Stimulated activated CD4-positive, alpha-beta T cell treated with anti-CD3 and anti-CD28 coated beads, TNF-alpha, amount 100 ng/mL, for 48 hours (primary cell): ENCODE measurements at regions not wholly inside any gene's neighbourhood (a gene's known extent, or its start where the extent isn't known, plus 50 kb on each side); places are given as distances from the start of the nearest gene placed in this dataset.
"Not testable (repeated sequence)": the region's sequence is repeated elsewhere in the genome, so short reads cannot be mapped to it uniquely, and the experiment has no call there.

Experiments
- DNase-seq, 3 donors: peaks; one replicate each; pipeline ENCODE4 v3.0.0-alpha.2; 2020; ENCODE audit warnings: low read depth in 3 of 3

DNA sequence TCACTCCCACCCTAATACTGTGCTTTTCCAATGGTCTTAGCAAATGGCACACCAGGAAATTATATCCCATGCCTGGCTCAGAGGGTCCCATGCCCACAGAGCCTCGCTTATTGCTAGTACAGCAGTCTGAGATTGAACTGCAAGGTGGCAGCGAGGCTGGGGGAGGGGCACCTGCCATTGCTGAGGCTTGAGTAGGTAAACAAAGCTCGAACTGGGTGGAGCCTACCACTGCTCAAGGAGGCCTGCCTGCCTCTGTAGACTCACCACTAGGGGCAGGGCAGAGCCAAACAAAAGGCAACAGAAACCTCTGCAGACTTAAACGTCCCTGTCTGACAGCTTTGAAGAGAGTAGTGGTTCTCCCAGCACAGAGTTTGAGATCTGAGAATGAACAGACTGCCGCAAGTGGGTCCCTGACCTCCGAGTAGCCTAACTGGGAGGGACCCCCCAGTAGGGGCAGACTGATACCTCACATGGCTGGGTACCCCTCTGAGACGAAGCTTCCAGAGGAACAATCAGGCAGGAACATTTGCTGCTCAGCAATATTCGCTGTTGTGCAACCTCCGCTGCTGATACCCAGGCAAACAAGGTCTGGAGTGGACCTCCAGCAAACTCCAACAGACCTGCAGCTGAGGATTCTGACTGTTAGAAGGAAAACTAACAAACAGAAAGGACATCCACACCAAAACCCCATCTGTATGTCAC, 150.7 kb upstream of the FOXA2 start:
- DNase-seq = not testable (repeated sequence)

DNA sequence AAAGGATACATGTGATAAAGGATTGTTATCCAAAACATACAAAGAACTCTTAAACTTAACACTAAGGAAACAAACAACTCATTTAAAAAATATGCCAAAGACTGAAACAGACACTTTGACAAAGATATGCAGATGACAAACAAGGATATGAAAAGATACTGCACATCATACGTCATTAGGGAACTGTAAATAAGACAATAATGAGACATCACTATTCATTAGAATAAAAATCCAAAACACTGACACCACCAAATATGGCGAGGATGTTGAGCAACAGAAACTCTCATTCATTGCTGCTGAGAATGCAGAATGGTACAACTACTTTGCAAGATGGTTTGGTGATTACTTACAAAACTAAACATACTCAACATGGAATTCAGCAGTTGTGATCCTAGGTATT, 156.5 kb upstream of the FOXA2 start:
- no peak for DNase-seq

DNA sequence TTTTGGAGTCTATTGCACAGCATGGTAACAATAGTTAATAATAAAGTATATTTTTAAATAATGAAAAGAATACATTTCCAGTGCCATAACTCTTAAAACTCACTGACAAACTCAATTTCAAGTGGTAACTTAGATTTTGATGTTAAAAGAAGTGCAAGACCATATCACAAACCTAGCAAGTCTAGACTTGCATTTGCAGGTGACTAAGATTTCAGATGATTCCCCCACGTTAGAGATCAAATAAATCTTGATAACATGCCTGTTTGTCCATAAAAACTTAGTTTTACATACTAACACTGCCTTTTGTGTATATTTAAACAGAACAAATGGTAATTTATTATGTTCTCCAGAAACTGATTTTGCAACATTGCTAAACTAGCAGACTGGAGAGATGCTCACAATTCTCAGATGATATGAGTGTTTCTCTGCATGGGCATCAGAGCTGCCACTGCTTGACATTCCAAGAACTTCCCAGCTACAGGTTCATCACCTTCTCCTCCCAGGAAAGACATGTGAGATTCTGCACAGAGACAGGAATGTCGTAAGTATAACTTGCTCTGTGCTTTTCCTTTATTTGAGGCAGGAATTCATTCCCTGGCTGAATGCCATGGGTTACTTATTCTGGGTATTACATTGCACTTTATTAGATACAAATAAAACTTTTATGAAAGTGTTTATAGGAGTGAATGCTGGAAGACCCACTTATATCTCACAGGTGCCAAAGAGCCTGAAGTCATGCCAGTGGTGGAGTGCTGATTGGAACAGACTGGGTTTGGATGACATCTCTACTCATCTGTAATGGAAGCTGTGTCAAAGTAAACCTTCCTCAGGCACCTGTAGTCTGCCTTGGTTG, 160.2 kb upstream of the FOXA2 start:
- DNase-seq = no peak

DNA sequence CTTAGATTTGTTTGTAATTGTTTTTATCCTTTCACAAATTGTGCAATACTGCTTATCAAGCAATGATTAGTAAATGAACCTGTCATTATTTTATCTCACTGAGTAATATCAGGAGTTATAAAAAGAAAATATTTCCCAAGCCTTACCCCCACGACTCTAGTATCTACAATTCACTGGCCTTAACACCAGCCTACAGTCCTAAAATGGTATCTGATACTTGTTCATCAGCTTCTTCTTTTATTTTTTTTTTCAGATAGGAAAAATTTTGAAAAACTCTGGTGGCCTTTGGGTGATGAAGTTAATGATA, 160.8 kb upstream of the FOXA2 start:
- no peak for DNase-seq

DNA sequence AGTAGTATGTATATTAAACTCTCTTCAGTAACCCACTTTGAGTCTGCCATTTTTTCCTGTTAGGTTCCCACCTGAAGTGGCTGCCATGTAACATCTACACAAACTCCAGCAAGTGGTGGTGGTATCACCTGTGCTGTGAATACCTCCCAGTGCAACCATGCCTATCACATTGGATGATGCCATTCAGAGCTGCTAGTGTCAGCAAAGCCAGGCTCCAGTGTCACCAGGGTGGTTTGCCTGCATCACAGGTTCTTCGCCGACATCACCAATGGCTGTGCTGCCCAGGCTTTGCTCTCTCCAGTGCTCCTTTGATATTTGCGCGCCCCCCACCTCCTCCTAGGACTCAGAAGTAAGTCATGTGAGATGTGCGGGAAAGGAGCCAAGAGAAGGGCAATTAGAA, 162.6 kb upstream of the FOXA2 start:
- DNase-seq = no peak

DNA sequence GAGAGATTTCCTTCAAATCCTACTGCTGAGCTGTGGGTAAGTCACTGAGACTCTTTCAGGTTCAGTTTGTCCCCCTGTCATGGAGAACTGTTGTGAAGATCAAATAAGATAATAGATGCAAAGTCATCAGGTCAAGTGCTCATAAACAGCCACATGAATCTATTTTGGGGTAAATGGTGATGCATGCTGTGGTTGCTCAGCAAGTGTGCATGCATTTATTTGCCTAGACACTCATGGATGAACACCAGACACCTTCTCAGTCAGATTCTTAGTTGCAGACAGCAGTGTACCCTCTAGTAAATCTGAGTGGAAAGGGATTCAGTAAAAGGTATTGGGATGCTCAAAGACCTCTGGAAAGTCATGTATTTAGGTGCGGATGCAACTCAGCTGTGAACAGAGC, 168.0 kb upstream of the FOXA2 start:
- DNase-seq = no peak

DNA sequence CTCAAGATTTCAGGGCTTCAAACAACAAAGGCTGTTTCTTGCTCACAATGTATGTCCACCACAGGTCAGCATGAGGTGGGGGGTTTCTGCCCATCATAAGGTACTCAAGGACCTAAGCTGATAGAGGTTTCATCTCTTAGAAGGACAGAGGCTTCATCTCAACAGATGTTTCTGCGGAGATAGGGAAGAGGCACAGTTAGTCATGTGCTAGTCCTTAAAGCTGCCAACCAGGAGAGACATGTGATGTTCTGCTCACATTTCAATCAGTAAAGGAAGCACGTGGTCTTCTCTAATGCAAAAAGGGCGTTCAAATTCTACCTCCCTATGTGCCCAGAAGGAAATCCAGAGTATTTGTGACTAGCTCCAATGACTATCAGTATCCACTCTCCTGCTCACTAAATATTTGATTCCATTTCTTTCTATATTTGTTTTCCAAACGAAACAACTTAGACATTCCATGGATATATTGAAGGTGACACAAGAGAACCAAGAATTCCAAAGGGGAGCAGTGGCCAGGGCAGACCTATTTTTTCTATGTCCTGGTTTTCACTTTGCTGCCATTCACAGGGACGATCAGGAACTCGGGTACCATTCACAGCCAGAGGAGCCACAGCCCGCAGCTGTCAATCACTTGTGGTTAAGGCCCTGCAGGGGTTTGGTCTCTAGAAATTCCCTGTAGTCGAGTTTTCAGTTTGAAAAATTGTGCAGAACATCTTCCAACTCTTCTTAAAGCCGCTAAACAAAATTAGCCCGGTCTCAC, 173.2 kb upstream of the FOXA2 start:
- no peak for DNase-seq

DNA sequence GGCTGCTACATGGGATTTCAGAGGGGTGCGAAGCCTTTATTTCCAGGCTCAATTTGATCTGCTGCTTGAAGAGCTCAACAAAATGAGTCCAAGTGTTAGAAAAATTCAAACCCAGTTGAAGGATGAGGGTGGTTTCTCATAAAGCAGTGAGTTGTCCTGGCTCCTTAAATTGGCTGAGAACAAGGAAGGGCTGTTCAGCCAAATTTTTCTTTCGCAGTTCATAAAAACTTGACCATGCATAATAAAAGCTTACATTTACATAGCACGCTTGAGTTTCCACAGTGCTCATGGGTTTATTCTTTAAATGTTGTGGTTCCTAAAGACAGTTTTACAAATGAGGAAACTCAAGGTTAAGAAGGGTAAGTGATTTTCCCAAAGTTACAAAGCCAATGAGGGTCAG, 174.4 kb upstream of the FOXA2 start:
- DNase-seq = no peak

DNA sequence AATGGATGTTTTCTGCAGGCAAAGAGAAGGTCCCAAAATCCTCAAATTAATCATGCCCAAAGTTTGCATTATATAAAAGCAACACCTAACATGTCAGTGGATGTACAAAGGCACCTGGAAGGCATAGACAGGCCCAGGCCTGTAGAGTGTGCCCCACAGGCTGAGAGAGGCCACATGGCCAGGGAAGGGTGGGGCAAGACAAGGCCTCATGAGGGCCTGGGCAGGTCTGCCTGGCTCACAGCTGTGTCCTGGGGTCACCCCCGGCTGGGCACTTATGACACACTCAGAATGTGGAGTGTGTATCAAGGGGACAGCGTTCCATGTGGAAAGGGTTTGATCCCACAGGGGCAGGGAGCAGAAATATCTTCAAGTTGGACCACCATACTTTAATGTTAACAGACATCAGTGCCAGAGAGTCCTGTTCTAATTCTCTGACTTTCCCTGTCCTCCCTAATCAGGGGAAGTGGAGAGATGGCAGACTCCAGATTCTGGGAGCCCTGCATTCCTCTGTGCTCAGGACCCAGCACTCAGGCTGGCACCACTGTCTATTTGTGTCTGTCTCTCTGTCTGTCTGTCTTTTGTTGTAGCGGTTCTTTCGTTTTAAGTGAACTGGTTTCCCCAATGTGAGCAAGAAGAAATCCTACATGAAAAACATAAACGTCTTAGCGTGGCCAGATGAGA, 178.3 kb upstream of the FOXA2 start:
- no peak for DNase-seq

DNA sequence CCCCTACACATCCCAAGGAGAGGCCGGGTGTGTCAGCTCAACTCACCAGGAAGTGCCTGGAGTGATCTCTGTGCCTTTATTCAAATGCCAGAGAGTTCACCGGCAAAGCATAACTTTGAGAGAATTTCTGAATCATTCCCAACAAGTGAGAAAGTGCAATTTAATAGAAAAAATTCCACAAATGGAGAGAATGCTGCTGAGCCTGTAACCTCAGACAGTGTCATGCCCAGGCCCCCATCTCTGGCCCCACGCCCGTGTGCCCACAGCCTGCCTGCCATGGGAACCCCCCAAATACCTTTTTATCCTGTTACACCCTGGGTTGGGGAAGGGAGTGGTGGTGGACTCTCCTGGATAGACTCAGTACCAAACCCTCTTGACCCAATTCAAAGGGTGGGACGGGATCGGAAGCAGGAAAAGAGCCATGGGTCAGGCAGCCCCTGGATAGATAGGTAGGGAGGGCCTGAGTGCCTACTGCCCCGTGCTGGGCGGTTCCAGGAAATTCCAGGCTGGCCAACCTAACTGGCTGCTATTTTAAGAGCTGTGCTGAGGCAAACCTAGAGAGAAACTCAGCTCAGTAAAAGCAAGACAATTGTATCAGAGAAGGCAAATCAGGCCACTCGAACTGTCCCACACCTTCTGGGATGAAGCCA, 179.0 kb upstream of the FOXA2 start:
- DNase-seq = no peak

DNA sequence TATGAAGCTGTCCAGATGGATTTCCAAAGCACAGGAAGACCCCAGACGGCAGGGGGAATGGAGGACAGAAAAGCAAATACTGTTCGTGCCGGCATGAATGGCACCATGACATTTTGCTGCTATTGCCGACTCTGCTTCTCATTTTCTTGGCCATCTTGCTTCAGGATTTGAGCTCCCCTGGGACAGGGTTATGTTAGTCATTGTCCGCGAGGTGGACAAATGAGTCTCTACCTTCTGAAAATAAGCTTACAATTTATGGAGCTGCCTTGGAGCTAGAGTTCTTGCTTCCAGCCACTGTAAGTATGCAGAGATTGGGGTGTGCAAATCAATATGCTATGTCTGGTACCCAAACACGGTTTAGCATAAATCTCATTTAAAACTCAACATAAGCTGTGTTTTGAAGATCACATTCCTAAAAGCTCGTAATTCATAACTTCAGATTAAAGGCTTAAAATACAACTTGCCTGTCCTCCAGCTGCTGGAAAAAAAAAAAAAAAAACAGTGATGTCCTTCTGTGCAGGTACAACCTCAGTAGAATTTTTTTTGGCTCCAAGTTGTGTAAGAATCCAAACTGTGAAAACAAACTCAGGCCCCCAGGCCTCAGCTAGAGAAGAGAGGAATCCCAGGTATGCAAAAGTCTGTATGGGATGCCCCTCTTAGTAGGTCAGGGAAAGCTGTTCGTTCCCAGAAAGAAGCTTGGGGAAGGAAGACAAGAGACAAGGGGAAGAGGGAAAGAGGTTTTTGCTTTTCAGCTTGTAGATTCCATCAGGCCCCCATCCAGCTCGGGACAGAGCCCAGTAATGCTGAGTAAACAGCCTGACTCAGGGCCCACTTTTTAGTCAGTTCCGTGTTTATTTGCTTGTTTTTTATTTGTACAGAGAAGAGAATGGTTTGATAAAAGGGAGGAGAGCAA, 184.2 kb upstream of the FOXA2 start:
- no peak for DNase-seq

DNA sequence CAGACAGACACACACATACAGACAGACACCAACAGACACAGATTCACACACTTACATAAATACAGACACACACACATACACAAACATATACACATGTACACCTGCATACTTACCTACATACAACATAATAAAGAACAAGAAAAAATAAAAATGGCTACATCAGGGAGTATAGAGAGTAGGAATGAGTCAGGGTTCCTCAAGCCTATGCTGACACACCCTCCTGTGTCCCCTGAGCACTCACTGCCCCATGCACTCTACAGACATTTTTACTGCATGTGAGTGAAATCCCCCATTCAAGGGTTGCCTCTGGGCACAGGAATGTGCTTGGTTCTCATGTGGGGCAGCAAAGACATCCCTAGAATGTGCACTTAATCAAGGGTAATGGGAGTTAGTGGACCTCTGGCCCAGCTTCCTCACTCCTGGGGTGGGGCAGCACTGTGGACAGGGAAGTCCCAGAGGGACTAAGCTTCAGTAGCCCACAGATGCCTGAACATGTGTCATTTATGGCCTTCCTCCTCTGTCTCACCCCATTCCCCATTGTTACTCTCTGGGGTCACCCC, 185.9 kb upstream of the FOXA2 start:
- DNase-seq = no peak

DNA sequence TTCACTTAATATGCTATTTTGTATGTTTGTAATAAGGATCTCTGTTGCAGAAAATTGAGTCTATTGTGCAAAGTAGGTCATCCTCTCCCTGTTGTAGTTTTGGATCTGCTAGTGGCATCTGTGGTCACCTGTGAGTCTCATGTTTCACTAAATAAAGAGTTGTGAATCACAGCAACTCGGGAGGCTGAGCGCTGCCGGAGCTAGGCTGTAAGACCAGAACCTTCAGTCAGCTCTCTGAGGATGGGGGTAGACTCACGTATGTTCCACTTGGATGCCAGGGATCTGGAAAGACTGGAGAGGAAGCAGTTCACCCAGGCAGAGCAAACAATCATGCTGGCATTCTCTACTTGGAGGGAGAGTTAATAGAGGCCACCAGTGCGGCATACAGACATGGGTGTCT, 187.3 kb upstream of the FOXA2 start:
- no peak for DNase-seq

DNA sequence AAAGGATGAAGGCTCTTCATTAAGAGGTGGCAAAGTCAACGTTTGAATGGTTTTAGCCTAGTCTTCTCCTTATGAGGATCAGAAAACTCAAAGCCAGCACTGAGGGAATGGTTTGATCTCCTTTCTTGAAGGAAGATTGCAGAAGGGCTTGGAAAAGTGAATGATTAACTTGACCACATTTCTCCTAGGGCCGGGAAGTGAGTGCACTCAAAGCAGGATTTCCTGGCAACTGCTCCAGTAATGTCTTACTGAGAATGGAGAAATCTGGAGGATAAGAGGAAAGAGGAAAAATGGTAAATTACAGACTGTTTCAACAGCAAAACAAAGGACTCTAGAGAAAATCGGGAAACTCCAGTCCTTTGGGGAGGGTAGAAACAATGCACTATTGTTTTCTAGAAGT, 189.0 kb upstream of the FOXA2 start:
- DNase-seq = no peak

DNA sequence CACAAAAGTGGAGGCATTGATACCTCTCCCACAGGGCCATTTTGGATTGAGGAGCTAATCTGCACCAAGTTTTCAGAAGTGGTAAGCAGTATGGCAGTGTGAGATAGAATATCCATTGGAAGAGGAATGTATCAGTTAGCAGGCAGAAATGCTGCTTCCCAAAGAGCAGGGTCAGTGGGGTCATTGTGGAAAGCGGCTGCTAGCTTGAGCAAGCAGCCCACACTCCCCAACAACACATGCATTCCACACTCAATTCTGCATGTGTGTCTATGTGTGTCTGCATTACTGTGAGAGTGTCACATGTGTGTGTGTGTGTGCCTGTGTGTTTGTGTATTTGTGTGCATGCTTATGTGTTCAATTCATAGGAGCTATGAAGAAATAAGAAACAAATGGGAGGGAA, 190.9 kb upstream of the FOXA2 start:
- no peak for DNase-seq

DNA sequence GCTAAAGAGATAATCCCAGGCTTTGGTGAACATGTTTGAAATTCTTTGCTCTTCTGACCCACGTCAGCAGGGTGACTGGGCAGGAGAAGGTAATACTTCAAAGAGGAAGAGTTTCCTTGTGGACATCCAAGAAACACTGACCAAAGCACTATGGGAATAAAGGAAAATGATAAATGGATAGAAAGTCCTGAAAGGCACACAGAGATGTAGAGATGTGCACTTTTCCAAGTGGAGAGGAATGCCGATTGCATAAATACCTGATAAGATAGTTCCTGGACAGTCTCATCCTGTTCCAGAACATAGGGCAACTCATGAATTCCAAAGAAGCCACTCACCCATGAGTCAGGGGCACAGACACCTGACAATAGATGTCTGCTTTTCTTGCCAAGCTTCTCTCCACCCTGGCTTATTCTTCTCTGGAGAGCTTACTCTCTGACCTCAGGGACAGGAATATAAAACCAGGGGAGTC, 191.3 kb upstream of the FOXA2 start:
- DNase-seq = no peak

DNA sequence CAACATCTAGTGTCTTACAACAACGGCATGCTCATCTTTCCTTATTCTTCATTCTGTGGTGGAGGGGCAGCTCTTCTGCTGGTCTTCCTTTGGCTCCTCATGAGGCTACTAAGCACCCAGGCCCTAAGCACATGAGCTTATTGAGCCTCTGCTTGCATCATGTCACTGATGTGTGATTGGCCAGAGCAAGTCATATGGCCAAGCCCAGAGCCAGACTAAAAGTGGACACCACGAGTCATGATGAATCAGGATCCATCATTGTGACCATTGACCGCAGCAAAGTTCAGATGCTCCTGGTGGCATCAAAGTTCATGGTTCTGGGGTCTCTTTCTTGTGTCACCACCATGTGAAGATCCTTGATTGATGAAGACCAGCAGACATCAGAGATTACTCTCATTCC, 192.0 kb upstream of the FOXA2 start:
- DNase-seq = no peak

DNA sequence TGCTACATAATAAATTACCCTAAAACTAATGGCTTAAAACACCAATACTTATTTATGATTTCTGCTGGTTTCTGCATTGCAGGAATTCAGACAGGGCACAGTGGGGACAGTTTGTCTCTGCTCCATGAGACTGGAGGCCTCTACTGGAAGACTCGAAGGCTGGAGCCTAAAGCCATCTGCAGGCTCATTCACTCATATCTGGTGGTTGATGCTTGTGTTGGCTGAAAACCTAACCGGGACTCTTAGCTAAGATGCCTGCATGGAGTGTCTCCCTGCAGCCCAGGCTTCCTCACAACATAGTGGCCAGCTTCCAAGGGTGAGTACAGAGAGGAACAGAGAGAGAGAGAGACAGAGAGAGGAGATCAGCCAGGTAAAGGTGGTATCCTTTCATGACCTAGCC, 195.5 kb upstream of the FOXA2 start:
- DNase-seq = no peak

DNA sequence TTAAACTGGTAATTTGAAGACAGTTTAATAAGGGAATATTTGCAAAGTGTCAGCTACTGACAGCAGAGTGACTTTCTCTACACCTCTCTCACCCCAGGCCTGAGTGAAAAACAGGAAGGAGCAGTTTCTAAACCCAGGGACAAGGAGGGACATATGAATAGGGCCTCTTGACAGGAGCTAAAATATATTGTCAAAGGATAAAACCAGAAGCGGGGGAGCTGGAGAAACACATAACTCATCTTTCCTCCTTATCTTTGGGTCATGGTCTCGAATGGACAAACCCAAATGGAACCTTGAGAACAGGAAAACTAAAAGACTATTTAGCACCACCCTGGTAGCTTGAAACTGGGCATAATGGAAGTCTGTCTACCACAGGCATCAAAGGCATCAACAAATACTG, 197.5 kb upstream of the FOXA2 start:
- DNase-seq = no peak

DNA sequence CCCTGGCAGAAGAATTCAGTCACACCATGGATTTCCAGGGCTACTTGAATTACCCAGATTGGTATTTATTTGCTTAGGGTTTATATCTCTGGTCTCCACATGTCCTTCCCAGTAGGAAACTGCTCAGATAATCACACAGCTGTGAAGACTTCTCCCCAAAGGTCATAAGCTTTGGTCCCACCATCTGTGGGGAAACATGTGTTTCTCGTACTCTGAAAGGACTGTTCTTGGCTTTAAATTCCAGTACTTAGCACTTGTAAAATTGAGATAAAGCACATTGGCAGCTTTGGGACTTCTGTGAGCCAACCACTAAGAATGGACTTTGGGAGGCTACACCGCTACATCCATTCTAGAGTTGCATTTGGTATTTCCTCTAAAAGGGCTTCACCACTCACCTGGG, 205.3 kb upstream of the FOXA2 start:
- DNase-seq = no peak
